ENCODE measurements at regions not wholly inside any gene's neighbourhood (a gene's known extent, or its start where the extent isn't known, plus 50 kb on each side); places are given as distances from the start of the nearest gene placed in this dataset.

GRCh38 chr14:94682736-94683135, 70.5 kb downstream of the SERPINA3 start:
- DNase-seq (ENCODE audit: low read depth in 2 of 2) = no peak

DNA sequence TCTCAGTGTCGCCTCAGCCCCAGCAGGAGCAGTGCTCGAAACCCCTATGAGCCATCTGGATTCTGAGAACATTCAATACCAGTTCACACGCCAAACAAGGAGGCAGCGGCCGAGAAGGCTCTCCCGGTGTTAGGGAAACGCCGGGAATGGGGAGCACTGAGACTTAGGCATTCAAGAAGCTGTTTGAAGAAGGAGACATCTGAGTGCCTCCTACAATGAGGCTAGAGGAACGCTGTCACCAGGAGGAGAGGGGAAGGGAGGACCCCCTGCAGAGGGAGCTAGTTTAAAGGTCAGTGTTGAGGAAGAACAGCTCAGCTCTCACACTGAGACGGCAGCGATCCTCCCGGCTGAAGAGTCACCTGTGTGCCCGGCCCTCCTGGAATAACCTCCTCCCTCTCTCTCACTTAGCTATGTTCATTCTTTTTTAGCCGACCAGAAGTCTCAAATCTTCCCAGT, 69.9 kb downstream of the SERPINA3 start:
- DNase-seq (ENCODE audit: low read depth in 2 of 2) = no peak

DNA sequence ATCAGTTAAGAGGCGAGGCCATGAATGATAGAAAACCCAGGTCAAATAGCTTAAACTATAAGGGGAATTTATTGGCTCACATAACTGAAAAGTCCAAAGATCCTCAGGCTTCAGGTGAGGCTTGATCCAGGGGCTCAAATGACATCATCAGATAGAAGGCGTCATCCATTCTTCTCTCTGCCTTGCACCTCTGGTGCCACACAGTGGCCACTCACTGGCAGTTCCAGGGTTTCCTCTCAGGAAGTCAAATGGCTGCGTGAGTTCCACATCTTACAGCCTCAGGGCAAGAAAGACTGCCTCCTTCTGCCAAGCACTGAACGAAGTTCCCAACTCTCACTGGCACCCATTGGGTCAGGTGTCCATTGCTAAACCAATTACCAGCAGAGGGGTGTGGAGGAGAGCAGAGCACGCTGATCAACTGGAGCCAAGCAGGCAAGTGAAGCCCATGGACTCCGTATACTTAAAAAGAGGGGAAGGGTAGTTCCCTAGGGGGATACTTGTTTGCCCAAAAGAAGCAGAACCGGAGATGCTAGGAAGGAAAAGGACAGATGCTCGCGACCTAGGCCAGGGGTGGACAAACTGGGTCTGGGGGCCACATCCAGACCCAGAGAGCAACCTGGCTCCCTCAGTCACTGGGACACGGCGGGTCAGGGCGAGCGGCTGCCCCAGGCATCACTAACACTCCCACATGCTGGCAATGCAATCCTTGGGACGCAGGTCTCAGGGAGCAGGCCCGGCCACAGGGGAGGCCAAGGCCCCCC, 69.3 kb downstream of the SERPINA3 start:
- peak in 1 of 2 donors; percentile 52 for DNase-seq (ENCODE audit: low read depth in 2 of 2)

- no peak for DNase-seq (ENCODE audit: low read depth in 2 of 2)
Measured at GRCh38 chr14:94680862-94681288, 68.7 kb downstream of the SERPINA3 start.

DNA sequence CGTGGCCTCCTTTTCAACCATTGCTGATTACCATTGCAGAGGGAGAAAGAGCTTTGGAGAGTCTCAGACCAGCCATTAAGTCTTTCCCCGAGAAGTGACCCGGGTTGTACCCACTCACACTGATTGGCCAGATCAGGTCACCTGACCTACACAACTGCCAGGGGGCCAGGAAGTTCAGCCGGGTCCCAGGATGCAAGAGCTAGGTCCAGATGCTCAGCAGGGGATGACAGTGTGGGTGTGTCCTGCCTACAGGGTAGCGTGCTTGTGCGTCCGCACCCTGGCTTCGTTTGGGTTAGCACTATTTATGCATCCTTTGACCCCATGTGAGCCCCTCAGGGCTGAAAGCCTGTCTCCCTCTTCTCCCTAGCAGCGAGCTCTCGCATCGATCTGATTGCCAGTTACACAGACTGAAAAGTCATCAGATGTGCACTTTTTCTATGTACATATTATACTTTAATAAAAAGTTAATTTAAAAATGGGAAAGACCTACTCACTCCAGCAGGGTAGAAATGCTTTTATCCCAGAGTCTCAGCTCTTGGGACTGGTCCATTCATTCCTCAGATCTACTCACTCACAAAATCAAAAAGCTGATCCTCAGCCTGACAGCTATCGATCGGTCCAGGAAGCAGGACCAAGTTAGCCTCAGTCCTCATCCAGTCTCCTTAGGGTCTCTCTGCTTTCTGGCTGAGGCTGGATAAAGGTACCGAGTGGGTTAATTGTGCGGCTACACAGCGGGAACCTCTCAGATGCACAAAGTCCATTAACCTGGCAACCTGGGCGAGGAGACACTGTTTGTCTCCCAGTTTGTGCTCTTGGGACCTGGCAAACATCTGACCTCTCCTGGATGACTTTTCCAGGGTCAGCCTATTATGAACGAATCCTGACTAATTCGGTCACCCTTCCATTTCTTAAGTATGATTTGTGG, 68.0 kb downstream of the SERPINA3 start:
- DNase-seq (ENCODE audit: low read depth in 2 of 2) = no peak

GRCh38 chr14:94679106-94679810, 67.1 kb downstream of the SERPINA3 start:
- DNase-seq (ENCODE audit: low read depth in 2 of 2) = no peak

GRCh38 chr14:94677747-94678146, 65.6 kb downstream of the SERPINA3 start:
- DNase-seq (ENCODE audit: low read depth in 2 of 2) = no peak

GRCh38 chr14:94677213-94677612, 65.0 kb downstream of the SERPINA3 start:
- DNase-seq (ENCODE audit: low read depth in 2 of 2) = no peak

GRCh38 chr14:94676495-94677185, 64.4 kb downstream of the SERPINA3 start:
- peak in 1 of 2 donors; percentile 50 for DNase-seq (ENCODE audit: low read depth in 2 of 2)

DNA sequence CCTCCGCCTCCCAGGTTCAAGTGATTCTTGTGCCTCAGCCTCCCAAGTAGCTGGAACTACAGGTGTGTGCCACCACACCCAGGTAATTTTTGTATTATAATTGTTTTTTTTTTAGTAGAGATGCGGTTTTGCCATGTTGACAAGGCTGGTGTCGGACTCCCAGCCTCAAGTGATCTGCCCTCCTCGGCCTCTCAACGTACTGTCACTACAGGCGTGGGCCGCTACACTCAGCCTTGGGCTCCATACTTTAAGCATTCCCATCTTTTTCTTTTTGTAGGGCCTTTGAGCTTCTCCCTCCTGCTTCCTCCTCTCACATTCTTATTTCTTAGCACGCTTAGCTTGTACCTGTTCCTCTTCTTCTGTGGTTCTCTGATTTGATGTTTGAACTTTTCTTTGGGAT, 62.8 kb downstream of the SERPINA3 start:
- no peak for DNase-seq (ENCODE audit: low read depth in 2 of 2)

DNA sequence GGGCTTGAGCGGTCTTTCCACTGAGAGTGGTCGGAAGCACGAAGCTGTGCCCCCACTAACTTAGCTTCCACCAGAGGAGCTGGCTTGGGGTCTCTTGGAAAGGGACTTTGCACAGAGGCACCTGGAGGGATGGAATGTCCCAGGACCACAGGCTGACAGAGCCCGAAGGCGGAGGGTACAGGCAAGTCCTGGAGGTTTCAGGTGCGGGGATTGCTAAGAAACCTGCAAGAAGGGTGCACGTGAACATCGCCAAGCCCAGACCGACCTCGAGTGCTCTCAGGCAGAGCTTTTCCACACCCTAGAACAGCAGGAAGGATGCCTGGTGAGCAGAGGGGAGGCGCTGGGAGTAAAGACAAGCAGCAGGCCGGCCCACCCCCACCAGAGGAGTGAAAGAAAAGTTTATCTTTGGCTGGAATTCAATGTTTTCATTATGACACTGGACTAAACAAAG, 61.6 kb downstream of the SERPINA3 start:
- DNase-seq (ENCODE audit: low read depth in 2 of 2) = peak in 1 of 2 donors; percentile 38
